Esophagus muscularis mucosa (tissue), 3 donors: ENCODE measurements at regions not wholly inside any gene's neighbourhood (a gene's known extent, or its start where the extent isn't known, plus 50 kb on each side); places are given as distances from the start of the nearest gene placed in this dataset.

Experiments used
- CTCF ChIP-seq, 3 experiments: fragments of 200-600 bp in 2 of 3; fragments of 450-650 bp in 1 of 3; sonication (generic) in 2 of 3; IDR thresholded peaks; one replicate each; pipeline ENCODE4 v1.5.1; 2017 to 2019; ENCODE audit warnings: antibody characterized with exemption in 3 of 3, mild to moderate bottlenecking in 2 of 3, moderate library complexity in 1 of 3
- POLR2A ChIP-seq: fragments of 450-650 bp; IDR thresholded peaks from one replicate; pipeline ENCODE4 v1.6.1; 2017; ENCODE audit warnings: antibody characterized with exemption, moderate library complexity, mild to moderate bottlenecking, low read depth

DNA sequence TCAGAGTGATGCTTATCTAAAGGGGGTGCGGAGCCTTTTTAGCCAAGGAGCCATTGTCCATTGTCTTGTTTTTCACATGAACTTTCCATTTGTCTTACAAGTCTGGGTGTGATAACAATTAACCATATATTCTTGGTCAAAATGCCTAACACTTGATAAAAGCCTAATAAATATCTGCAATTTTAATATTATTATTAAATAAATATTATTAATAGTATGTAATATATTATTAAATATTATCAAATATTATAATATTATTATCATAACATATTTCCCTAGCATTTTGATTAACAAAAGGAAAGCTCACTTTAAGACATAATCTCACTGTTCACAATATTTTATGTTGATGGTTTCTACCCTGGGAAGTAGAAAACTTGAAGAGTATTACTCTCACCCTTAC is 1143.6 kb upstream of the GYPC start:
- TF ChIP-seq CTCF (IDR thresholded peaks at IDR 0.05) (no peak), POLR2A (no peak)
